HG03045 (cell line): ENCODE measurements at regions not wholly inside any gene's neighbourhood (a gene's known extent, or its start where the extent isn't known, plus 50 kb on each side); places are given as distances from the start of the nearest gene placed in this dataset.
"Not testable (repeated sequence)": the region's sequence is repeated elsewhere in the genome, so short reads cannot be mapped to it uniquely, and the experiment has no call there.

Experiments used
- ATAC-seq: cut with Tn5 transposase; IDR thresholded peaks from one replicate; pipeline ENCODE4 v1.9.1; 2021; ENCODE audit warnings: mild to moderate bottlenecking, moderate library complexity; ENCODE audit not compliant: unreplicated experiment

- ATAC-seq: not testable (repeated sequence)
Measured at GRCh38 chr16:29261427-29262248, 144.9 kb downstream of the NPIPB11 start.

GRCh38 chr16:29260683-29261426 lies 145.7 kb downstream of the NPIPB11 start:
- ATAC-seq: not testable (repeated sequence)

DNA sequence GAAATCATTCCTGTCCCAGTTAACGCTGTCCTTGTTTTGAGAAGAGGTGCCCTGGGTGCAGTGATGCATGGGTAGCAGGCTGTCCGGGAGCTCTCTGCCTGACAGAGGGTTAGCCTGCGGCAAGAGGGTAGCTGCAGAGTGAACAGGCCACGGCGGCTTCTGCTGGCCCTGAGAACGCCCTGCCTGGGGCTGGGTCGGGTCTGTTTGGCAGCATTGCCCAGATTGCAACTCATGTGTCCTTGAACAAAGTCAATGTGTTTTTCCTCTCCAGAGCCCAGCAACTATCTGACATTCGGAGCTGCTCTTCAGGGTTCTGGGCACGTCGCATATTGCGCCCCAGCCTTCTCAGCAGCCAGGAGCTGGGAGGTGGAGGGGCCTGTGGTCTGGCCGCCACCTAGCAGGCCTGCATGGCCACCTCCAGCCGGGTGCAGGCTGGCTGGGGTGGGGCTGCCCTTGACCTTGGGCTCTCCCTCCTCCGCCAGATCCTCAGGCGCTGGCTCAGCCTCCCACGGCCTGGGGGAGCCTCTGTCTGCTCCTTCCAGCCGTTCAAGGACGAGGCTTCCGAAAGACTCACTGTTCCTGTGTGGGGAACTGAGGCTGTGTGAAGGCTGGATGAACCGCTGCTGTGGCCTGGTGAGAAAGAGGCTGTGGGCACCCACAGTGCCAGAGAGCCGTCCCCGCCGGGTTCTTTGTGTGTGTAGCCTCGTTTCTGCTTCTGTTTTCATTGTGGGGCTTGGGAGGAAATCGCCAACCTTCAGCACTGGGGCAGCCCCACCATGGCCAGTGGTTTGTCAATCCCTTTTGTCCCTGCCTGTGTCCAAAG lies 146.7 kb downstream of the NPIPB11 start:
- ATAC-seq: not testable (repeated sequence)

- ATAC-seq: not testable (repeated sequence)
Measured at GRCh38 chr16:29258946-29259634, 147.4 kb downstream of the NPIPB11 start.

- ATAC-seq: not testable (repeated sequence)
Measured at GRCh38 chr16:29257419-29258336, 148.8 kb downstream of the NPIPB11 start.

DNA sequence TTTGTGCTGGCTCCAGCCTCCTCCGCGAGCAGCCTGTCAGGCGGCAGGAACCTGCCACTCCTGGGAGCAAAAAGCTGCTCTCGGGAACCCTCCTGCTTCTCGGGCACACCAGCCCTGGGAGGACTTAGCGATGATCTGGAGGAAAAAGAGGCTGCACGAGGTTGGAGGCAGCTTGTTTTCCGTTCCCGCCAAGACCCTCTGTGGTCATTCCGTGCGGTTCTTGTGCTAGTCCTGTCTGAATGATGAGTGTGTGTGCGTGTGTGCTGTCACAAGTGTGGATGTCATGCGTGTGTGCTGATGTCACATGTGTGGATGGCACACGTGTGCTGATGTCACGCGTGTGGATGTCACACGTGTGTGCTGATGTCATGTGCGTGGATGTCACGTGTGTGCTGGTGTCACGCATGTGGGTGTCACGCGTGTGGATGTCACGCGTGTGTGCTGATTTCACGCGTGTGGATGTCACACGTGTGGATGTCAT lies 150.0 kb downstream of the NPIPB11 start:
- ATAC-seq: no peak

GRCh38 chr16:29255957-29256356 lies 150.6 kb downstream of the NPIPB11 start:
- not testable (repeated sequence) for ATAC-seq

DNA sequence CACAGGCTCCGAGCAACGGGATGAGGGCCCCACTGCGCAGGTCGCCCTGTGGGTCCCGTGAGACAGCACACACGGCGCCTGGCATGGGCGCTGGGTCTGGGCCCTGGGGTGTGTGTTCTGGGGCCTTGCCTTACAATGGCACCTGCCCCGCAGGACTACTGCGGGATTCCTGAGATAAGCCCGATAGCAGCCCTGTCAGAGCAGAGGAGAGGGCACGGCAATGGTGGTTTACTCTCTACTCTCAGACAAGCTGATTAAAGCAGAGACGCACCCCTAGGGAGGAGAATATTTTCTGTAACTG lies 151.1 kb downstream of the NPIPB11 start:
- ATAC-seq: not testable (repeated sequence)

GRCh38 chr16:29254676-29255495 lies 151.6 kb downstream of the NPIPB11 start:
- ATAC-seq: no peak

- not testable (repeated sequence) for ATAC-seq
Measured at GRCh38 chr16:29253716-29254590, 152.6 kb downstream of the NPIPB11 start.

DNA sequence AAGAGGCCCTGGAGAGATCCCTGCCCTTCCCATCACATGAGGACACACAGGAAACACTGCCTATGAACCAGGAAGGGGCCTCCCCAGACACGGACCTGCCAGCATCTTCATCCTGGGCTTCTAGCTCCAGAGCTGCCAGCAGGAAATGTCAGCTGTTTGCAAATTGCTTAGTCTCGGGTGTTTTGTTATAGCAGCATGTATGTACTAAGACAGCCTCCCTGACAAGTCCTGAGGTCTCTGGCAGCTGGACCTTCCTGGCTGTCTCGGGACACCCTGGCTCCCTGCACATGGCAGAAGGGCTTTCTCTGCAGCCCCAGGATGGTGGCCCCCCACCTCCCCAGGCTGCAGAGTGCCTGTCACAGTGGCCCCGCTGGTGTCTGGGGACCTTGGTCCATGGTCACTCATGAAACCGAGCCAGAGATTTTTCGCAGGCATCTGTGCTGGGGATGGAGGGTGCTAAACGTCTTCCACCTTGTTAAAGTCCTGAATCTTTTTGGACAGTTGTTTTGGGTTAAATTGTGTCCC lies 153.4 kb downstream of the NPIPB11 start:
- ATAC-seq: not testable (repeated sequence)

- ATAC-seq: not testable (repeated sequence)
Measured at GRCh38 chr16:29252311-29252710, 154.2 kb downstream of the NPIPB11 start.

- not testable (repeated sequence) for ATAC-seq
Measured at GRCh38 chr16:29251571-29252011, 154.9 kb downstream of the NPIPB11 start.

DNA sequence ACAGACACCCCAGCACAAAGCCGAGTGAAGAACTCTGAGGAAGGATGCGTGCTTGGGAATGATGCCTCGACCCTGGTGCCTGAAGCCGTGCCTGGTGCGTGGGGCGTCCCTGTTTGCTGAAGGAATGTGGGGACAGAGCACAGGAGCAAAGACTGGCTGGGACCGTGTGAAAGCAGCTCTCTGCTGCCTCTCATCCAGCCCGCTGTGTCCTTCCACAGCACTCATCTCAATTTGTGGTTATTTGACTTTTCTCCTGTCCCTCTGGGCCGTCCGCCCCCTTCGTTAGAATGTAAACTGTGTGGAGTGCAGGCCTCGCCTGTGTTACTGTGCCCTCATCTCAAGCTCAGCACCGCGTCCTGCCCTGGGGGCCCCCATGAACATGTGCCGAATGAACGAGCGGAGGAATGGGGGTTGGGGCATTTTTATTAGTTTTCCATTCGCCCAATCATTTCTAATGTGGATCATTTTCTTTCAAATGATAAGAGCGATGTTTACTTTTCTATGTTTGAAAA lies 155.5 kb downstream of the NPIPB11 start:
- not testable (repeated sequence) for ATAC-seq

- not testable (repeated sequence) for ATAC-seq
Measured at GRCh38 chr16:29250469-29250868, 156.0 kb downstream of the NPIPB11 start.

GRCh38 chr16:29248940-29249318 lies 157.6 kb downstream of the NPIPB11 start:
- not testable (repeated sequence) for ATAC-seq

DNA sequence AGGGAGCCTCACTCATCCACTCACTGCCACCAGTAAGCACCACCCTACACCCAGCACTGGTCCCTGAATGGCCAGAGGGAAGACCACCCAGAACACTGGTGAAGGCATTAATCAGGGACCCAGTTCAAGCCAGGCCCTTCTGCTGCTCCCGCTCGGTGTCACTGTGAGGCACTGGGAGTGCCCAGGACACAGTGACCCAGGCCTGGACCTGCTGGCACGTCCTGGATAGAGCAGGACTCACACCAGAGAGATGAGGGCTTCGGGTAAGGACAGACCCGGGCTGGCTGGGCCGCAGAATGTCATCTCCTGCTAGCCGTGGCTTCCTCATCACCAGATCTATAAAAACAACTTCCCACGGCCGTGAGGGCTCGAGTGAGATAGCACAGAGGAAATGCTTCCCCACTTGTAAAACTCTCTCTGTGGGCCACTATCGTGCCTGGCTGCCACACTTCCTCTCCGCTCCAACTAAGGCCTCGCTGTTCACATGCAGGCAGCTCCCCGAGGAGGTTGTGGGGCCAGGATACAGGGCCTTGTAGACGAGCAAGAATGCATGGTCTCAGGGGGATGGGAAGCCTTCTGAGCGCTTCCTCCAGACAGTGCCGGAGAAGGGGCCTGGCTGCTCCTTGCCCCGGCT lies 158.1 kb downstream of the NPIPB11 start:
- not testable (repeated sequence) for ATAC-seq
